GM18867 (cell line): ENCODE measurements at regions not wholly inside any gene's neighbourhood (a gene's known extent, or its start where the extent isn't known, plus 50 kb on each side); places are given as distances from the start of the nearest gene placed in this dataset.

Source experiments
- ATAC-seq: cut with Tn5 transposase; IDR thresholded peaks from one replicate; pipeline ENCODE4 v1.9.1; 2021; ENCODE audit warnings: mild to moderate bottlenecking, moderate library complexity; ENCODE audit not compliant: unreplicated experiment

DNA sequence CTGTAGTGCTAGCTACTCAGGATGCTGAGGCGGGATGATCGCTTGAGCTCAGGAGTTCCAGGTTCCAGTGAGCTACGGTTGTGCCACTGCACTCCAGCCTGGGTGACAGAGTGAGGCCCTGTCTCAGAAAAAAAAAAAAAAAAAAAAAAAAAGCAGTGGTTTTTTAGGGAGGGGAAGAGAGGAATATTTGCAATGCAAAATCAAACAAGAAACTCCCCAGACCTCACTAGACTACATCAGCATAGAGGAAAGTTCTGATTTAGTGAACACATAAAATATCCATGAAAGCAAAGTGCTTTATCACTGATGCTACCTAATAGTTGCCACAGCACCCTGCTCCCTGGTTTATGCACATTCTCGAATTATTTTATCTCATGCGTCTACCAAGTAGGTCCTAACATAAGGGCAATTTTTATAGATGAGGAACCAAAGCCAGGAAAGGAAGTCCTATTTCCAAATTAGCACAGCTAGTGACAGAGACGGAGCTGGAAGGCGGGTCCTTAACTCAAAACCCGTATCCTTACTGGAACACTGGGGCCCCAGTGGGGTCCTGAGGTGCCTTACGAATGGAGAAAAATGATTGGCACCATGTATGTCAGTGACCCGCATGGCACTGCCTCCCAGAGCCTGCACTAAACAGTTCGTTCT, 50.7 kb upstream of the GPR157 start:
- no peak for ATAC-seq

DNA sequence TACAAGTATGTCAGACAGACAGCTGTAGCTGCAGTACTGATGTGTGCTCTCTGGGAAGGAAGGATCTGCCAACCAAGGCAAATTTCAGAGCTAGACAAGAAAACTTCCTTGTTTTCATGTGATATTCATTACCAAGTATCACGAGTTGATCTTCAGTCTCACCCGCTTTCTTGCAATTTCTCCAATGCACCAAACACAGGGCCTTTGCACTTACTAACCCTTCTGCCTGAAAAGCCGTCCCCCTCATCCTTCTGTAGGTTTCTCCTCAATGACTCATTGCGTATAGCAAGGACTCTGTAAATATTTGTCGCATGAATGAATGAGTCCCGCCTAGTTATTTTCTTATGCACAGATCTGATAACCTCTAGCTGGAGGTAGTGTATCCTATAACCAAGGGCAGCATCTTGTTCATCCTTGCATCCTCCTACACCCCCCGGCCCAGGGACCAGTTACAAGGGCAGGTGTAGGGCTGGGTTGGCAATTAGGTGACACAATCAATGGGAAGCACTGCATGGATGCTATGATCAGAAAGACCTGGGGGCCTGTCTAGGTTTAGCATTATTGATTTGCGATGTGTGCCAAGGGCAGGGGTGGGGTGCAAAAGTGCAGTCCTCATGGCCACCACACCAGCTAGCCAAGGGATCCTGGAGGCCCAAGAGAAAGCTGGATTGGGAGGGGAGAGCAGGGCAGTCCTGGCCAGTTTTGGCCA, 51.4 kb upstream of the GPR157 start:
- ATAC-seq = no peak

DNA sequence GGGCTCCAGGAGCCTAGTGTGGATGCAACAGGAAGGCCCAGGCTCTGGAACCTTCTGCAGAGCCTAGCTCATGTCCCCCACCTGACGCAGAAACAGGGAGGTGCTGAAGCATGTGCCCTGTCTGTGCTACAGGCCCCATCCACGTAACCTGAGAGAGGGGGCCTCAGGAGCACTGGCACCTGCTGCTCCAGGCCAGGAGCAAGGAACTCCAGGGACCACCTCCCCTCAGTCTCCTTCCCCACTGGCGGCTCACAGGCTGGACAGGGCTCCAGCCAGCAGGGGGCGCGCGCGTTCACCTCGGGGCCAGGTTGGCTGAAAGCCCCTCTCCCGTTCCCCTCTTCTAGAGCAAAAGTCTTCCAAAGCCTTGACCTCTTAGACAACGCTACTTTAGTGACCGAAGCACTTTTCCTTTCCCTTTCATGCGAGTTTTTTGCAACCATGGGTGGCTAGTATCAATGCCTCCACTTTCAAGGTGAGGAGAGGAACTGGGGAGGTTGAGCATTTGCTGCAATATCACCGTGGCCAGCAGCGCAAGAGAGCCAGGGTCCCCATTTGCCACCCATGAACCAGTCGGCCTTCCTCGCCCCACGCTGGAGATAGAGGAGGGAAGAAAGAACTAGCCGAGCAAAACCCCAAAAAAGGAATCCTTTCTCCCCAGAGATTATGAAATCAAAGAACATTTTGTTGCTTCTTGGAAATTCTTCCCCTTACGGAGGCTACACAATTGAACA, 52.4 kb upstream of the GPR157 start:
- no peak for ATAC-seq

DNA sequence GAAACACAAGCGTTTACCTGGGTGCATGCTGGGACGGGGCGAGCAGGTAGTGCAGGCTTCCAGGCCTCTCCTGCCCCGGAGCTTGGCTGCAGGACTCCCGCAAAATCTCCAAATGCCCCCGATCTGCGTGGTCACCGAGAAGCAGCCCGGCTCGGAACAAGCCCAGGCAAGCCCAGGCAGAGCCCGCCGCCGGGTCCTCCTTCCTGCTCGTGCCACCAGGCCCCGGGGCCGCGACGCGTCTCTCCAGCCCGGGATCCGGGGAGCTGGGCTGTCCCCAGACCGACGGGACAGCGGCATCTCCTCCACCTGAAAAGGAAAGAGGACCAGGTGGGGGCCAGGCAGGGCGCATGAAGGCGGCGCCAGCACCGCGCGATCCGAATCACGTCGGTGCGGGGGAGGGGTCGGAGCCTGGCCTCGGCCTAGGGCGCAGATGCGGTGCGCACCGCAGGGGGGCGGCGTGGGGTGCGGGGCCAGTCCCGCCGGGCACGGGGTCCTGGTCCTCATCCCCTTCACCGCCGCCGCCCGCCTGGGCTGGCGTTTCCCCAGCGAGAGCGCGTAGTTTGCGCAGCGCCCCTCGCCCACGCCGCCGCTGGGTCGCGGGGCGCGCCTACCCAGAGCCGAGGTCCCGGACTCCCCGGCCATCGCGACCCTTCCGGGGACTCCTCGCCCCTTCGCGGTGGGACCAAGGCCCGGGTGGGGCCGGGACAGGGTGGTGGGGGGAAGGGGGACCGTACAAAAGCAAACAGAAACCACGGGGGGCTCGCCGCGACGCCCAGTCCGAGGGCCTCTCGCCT, 52.4 kb upstream of the H6PD start:
- peak; percentile 49 for ATAC-seq

DNA sequence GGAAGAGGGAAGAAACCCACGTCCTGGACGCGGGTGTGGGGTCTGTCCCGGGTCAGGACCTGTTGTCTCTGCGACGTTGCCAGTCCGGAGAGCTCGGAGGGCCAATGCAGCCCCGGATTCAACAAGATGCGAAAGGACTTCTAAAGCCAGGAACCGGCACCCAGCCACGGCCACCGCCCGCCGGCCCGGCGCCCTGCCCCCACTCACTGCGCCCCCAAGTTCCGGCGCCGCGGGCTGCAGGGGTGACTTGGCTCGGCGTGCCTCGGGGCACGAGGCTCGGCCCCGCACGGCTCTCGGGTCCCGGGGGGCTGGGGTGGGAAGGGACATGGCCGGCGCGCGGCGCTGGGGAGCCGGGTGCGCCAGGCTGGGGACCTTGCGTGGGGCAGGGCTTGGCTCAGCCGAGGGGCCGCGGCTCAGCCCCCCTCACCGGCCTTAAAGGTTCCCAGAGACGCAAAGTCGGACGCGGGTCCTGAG, 51.8 kb upstream of the H6PD start:
- ATAC-seq = no peak

DNA sequence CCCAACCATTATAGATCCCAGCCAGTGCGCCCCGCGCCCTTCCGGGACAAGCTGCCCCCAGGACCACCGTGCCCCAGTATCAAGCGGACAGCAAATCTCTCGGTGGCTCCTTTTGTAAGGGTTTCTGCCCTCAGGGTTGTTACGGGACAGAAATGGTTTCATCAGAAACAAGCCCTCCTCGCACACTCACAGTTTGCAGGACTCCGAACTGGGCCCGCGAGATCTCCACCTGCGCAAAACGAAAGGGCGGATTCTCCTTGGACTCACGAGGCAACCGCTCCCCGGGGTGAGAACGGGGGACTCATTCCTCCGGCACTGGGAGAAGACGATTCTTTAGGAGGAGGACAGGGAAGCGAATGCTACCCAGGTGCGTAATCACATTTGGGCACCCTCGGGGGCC, 51.1 kb upstream of the H6PD start:
- ATAC-seq = no peak

DNA sequence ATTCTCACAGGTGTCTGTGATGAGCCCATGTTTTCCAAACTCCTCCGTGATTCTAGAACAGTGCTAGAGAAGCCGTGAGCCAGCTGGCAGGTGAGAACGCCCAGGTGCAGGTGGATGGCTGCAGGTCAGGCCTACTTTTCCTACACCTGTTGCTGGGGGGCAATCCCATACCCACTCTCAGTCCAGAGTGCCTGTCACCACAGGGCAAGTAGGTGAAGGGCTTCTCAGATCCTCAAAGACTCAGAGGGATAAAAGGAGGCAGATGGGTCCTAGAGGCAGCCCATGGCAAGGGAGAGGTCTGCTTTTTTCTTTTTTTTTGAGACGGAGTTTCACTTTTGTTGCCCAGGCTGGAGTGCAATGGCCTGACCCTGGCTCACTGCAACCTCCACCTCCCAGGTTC, 50.7 kb upstream of the H6PD start:
- no peak for ATAC-seq

DNA sequence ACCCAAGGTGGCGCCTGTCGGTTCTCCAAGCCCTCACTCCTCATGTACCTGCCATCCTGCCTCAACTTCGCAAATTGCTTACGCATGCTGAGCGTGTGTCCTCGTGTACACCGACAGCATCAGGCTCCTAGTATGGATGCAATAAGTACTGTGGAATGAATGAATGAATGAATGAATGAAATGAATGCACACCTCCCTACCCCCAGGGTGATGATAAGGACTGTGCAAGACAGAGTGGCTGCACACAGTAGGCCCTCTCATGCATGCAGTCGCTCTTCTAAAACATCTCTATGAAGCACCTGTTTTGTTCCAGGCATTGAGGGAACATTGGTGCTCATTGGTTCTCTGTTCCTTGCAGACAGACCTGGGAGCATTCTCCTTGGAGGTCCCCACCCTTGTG, 49.8 kb upstream of the H6PD start:
- ATAC-seq = no peak
